ENCODE measurements at regions not wholly inside any gene's neighbourhood (a gene's known extent, or its start where the extent isn't known, plus 50 kb on each side); places are given as distances from the start of the nearest gene placed in this dataset.

- DNase-seq, result no peak
Measured at GRCh38 chr9:106358331-106358730, 504.6 kb upstream of the ZNF462 start.

- DNase-seq, result no peak
Measured at GRCh38 chr9:106376689-106377088, 486.3 kb upstream of the ZNF462 start.

DNA sequence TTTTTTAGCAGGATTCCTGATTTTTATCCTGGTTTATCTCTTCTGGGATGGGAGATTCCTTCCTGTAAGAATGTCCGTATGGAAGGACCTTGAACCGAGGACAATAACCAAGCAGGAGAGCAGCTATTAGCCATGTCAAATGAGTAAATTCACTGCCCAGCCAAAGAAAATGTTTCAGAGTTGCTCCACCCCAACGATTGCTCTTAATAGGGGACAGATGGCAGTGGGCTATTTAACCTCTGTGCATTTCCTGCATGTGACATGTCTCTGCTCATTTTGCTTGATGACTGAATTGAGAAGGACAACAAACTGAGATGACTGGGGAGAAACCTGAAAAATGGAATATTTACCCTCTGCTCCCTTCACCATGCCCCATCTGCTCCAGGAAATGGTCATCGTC lies 479.9 kb upstream of the ZNF462 start:
- no peak for DNase-seq

DNA sequence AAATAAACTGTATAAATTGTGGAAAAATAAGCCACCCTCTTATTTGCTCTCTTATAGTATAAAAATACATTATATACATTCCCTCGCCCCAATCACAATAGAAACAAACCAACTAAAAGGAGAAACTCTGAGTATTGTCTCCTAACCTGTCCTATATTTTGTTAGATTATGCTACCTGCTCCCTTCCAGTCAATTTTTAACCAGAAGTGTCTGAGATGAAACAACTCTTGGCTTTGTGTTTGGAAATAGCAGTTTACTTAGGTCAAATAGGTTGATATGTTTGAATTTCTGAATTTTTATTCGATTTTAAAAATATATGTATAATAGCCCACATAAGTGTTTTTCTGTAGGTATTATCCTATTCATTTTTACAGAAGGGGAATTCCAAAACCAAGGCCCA lies 475.0 kb upstream of the ZNF462 start:
- DNase-seq, result no peak

DNA sequence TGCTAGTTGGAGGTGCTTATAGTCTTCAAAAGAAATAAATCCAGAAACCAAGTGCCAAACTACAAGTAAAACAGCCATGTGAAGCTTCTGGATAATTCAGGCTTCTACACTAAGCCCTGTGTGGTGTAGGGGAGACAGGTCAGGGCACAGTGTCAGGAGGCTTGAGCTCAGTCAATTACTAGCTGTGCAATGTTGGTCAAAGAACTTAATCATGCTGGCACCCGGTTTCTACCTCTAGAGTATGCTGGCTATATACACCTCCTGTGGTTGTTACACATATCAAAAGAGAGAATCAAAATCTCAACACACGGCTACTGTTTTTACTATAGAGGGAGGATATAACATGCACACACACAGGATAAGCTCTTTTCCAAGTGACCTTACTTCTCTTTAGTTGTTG lies 469.7 kb upstream of the ZNF462 start:
- no peak for DNase-seq

GRCh38 chr9:106400170-106400569 lies 462.8 kb upstream of the ZNF462 start:
- no peak for DNase-seq

- no peak for DNase-seq
Measured at GRCh38 chr9:106400950-106401349, 462.0 kb upstream of the ZNF462 start.

DNA sequence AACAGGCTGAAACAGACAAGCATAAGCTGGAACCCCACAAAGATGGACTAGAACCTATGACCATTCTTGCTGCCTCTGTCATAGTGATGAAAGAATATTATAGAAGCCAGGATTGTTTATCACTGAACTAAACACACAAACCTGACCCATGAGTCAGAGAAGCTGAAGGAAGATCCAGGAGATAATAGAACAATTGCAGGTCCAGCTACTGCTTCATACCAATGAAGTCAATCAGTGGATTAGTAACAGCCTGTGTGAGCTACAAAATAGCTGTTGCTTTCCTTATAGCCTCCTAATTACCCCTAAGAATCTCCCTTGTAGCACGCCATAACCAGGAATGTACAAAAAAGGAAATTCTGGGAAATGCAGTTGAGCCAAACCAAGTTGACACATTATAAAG lies 459.9 kb upstream of the ZNF462 start:
- DNase-seq, result no peak

DNA sequence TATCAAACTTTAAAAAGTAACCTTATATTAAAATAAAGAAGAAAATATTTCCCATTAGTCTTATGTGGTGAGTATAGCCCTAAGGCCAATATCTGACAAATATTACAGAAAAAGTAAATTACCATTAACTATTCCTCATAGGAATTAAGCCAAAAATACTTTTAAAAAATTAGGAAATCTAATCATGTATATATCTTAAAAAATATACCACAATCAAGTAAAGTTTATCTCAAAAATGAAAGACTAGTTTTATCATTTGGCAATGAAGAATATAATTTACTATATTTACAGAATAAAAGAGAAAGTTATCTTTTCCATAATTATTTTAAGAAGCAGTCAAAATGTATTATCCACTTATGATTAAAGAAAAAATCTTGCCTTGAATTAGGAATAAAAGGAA lies 458.8 kb upstream of the ZNF462 start:
- no peak for DNase-seq

DNA sequence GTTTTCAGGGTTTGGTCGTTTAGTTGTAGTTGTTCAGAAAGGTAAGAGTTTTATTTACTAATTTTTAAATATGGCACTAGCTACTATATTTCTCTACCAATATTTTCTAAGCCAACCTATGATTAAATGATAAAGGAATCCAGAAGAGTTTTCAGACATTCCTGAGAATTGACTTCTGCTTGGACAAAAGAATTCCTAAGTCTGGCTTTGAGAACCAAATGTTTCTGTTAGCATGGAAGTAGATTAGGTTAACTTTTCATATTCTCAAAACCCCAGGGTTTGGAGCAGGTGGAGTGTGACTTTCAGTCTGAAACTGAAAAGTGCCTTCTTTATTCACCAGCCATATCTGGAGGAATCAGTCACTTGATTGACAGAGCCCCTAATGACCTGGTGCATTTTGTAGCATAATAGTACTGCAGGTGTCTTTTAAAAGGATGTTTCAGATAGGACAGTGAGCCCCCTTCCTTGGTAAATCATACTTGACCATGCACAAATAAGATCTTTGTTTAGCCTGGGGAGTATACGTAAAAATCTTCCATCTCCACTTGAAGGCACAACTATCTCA lies 457.0 kb upstream of the ZNF462 start:
- DNase-seq, result no peak

DNA sequence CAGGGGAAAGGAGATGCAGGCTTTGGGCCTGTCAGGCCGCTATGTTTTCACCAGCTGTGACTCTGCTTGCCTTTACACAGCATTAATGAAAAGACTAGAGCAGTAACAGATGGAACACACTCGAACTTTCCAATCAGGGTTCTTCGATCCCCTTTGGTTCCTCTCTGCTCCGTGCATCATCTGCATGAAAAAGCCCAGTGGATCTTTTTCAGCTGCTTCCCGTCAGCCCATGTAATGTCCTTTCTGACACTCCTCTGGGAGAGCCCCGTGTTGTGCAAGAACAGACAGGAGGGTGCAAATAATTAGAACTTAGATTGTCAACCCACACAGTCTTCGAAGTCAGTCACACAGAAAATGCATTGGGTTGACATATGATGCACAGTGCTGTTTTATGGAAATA lies 448.9 kb upstream of the ZNF462 start:
- DNase-seq, result no peak

GRCh38 chr9:106417685-106418084 lies 445.3 kb upstream of the ZNF462 start:
- no peak for DNase-seq

GRCh38 chr9:106419829-106420228 lies 443.1 kb upstream of the ZNF462 start:
- no peak for DNase-seq

GRCh38 chr9:106420511-106420944 lies 442.4 kb upstream of the ZNF462 start:
- DNase-seq, result no peak

- DNase-seq, result no peak
Measured at GRCh38 chr9:106421772-106422171, 441.2 kb upstream of the ZNF462 start.

- DNase-seq, result no peak
Measured at GRCh38 chr9:106423575-106423974, 439.4 kb upstream of the ZNF462 start.

GRCh38 chr9:106432631-106433030 lies 430.3 kb upstream of the ZNF462 start:
- no peak for DNase-seq

GRCh38 chr9:106438928-106439327 lies 424.0 kb upstream of the ZNF462 start:
- no peak for DNase-seq

GRCh38 chr9:106441283-106441682 lies 421.7 kb upstream of the ZNF462 start:
- no peak for DNase-seq

DNA sequence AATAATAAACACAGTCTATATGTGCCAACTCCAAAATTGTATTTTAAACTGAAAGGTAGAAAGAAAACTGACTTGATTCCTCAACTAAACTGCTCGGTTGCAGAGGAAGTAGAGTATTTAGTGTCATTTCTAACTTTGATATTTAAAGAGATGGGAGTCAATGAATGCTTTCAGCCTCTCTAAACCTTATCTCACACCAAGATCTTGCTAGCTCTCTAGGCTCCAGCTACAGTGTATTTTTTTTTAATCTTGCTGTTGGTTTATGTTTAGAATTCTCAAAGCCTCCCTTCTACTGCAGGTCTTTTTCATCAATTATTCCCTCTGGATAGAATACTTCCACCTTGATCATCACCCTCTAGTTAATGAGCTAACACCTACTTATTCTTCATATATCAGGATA lies 419.4 kb upstream of the ZNF462 start:
- DNase-seq, result no peak

DNA sequence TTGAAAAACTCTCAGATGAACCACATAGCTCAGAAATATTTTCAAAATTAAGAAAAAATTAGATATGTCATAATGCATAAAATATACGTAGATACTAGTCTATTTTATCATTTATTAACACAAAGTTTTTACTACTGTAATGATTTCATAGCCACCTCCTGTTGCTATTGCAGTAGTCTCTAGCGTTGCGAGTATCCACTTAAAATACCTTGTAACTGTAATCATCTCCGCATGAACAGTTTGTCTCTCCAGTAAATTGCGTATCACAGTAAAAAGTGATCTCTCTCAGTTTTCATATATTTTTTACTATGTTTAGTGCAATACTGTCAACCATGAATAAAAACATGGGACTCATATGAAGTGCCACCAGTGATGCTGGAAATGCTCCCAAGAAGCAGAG lies 417.9 kb upstream of the ZNF462 start:
- no peak for DNase-seq

DNA sequence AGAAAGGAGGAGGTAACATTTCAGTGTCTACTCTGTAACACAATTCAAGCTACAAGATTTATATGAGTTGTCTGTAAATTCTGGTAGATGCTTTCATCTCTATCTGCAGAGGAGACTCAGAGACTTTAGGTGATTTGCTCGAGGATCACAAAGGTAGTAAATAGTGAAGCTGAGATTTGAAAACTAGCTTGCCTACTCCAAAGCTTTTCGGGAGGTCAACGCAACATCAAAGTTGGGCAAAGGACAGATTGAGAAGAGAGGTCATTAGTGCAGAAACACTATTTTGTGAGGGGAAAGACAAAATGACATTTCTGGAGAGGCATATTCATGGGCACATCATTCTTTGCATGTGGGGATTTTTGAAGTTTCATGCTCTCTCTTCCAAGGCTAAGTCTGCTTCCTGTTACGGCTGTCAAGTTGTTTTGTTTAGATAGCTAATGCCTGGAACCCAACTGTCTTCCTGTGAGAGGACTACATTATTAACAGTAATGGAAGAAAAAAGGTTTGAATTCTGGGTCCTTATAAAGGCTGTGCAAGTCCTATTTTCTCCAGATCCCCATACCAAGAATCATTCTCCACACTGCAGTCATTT lies 413.5 kb upstream of the ZNF462 start:
- DNase-seq, result no peak

GRCh38 chr9:106450549-106450948 lies 412.4 kb upstream of the ZNF462 start:
- no peak for DNase-seq

DNA sequence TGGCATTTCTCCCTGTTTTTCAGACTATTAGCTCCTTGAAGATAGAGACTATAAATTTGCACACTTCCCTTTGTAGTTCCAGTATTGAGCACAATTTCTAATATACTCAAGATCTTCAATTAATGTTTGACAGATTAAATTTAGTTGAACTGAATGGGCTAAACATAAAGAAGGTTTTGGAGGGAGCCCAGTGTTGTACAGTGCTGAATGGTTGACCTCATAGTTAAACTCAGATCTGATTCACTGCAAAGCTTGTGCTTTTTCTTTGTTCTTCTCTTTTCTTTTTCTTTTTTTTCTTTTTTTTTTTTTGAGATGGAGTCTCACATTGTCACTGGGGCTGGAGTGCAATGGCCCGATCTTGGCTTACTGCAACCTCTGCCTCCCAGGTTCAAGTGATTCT lies 411.7 kb upstream of the ZNF462 start:
- DNase-seq, result no peak

GRCh38 chr9:106456581-106456980 lies 406.4 kb upstream of the ZNF462 start:
- DNase-seq, result no peak

Measured in inflammatory macrophage treated with lipopolysaccharide for 1 hour (primary cell).